GM13976 (cell line): ENCODE measurements at regions not wholly inside any gene's neighbourhood (a gene's known extent, or its start where the extent isn't known, plus 50 kb on each side); places are given as distances from the start of the nearest gene placed in this dataset.
"Not testable (repeated sequence)": the region's sequence is repeated elsewhere in the genome, so short reads cannot be mapped to it uniquely, and the experiment has no call there.

Experiments used
- DNase-seq: peaks from one replicate; pipeline ENCODE4 v3.0.0; 2012; ENCODE audit warnings: low spot score
- CTCF ChIP-seq: IDR thresholded peaks from 2 replicates; pipeline ENCODE4 v1.5.1; 2012; ENCODE audit warnings: borderline replicate concordance, mild to moderate bottlenecking; ENCODE audit not compliant: insufficient read depth; ENCODE audit errors: extremely low read depth, missing control alignments, control extremely low read depth
- in situ Hi-C: fragments of 300-500 bp; cut with MboI; formaldehyde crosslinking; loops from one replicate; pipeline ENCODE4 v1.12.0; 2022; ENCODE audit warnings: low sequenced_read_pairs, mixed read lengths, inconsistent platforms; ENCODE audit not compliant: unreplicated experiment

- in situ Hi-C loops = no loop called here
- no peak for DNase-seq
- TF ChIP-seq CTCF = no peak
Observed at GRCh38 chr5:18395126-18396110, 761.2 kb downstream of the TAF11L14 start.

GRCh38 chr5:18397371-18397770 lies 763.1 kb downstream of the TAF11L14 start:
- TF ChIP-seq CTCF = no peak
- no peak for DNase-seq

GRCh38 chr5:18397891-18398290 lies 763.6 kb downstream of the TAF11L14 start:
- TF ChIP-seq CTCF = no peak
- in situ Hi-C loops = no loop called here
- no peak for DNase-seq

More at GRCh38 chr5:18397371-18397770, 763.1 kb downstream of the TAF11L14 start:
- in situ Hi-C loops = no loop called here

GRCh38 chr5:18399461-18400327 lies 765.4 kb downstream of the TAF11L14 start:
- in situ Hi-C loops, DNase-seq: not testable (repeated sequence)

- TF ChIP-seq CTCF = no peak
- in situ Hi-C loops = no loop called here
- no peak for DNase-seq
Observed at GRCh38 chr5:18403141-18403540, 768.9 kb downstream of the TAF11L14 start.

- in situ Hi-C loops = no loop called here
- no peak for TF ChIP-seq CTCF
- no peak for DNase-seq
Observed at GRCh38 chr5:18403941-18404438, 769.7 kb downstream of the TAF11L14 start.
